ENCODE measurements at regions not wholly inside any gene's neighbourhood (a gene's known extent, or its start where the extent isn't known, plus 50 kb on each side); places are given as distances from the start of the nearest gene placed in this dataset.

- DNase-seq (ENCODE audit: low read depth) = no peak
- no peak for TF ChIP-seq CTCF (conservative IDR thresholded peaks at IDR 0.05; ENCODE audit: low read depth, low read length)
- H3K4me3 ChIP-seq (ENCODE audit: low read length) = no peak overlapping the region
Observed at GRCh38 chr2:128372621-128373341, 54.1 kb upstream of the HS6ST1 start.

- H3K4me3 ChIP-seq (ENCODE audit: low read length) = no peak overlapping the region
- TF ChIP-seq CTCF (conservative IDR thresholded peaks at IDR 0.05; ENCODE audit: low read depth, low read length) = no peak
- DNase-seq (ENCODE audit: low read depth) = no peak
Observed at GRCh38 chr2:128373451-128374000, 54.9 kb upstream of the HS6ST1 start.

- no peak for DNase-seq (ENCODE audit: low read depth)
- TF ChIP-seq CTCF (conservative IDR thresholded peaks at IDR 0.05; ENCODE audit: low read depth, low read length) = no peak
- H3K4me3 ChIP-seq (ENCODE audit: low read length) = no peak overlapping the region
Observed at GRCh38 chr2:128374001-128374710, 55.5 kb upstream of the HS6ST1 start.

GRCh38 chr2:128374711-128375413 lies 56.2 kb upstream of the HS6ST1 start:
- no peak for TF ChIP-seq CTCF (conservative IDR thresholded peaks at IDR 0.05; ENCODE audit: low read depth, low read length)
- no peak overlapping the region for H3K4me3 ChIP-seq (ENCODE audit: low read length)
- DNase-seq (ENCODE audit: low read depth) = no peak

GRCh38 chr2:128375454-128375853 lies 56.8 kb upstream of the HS6ST1 start:
- no peak for DNase-seq (ENCODE audit: low read depth)
- no peak for TF ChIP-seq CTCF (conservative IDR thresholded peaks at IDR 0.05; ENCODE audit: low read depth, low read length)
- no peak overlapping the region for H3K4me3 ChIP-seq (ENCODE audit: low read length)

GRCh38 chr2:128376241-128377041 lies 57.8 kb upstream of the HS6ST1 start:
- no peak for TF ChIP-seq CTCF (conservative IDR thresholded peaks at IDR 0.05; ENCODE audit: low read depth, low read length)
- DNase-seq (ENCODE audit: low read depth) = no peak
- no peak overlapping the region for H3K4me3 ChIP-seq (ENCODE audit: low read length)

Data from retinal pigment epithelial cell (primary cell).